Peyer's patch (tissue), 4 donors: ENCODE measurements at regions not wholly inside any gene's neighbourhood (a gene's known extent, or its start where the extent isn't known, plus 50 kb on each side); places are given as distances from the start of the nearest gene placed in this dataset.

Experiments used
- CTCF ChIP-seq, 6 experiments: fragments of 450-650 bp in 4 of 6; fragments of 200-600 bp in 2 of 6; sonication (generic) in 1 of 6; IDR thresholded peaks; one replicate each; pipeline ENCODE4 v1.5.1; 2017 to 2019; ENCODE audit warnings: antibody characterized with exemption in 6 of 6, mild to moderate bottlenecking in 3 of 6, moderate library complexity in 1 of 6
- POLR2A ChIP-seq, 2 donors: fragments of 450-650 bp; IDR thresholded peaks; one replicate each; pipeline ENCODE4 v1.5.1; 2017; ENCODE audit warnings: antibody characterized with exemption in 2 of 2, mild to moderate bottlenecking in 2 of 2, moderate library complexity in 2 of 2

GRCh38 chr5:155489949-155490348 is 476.4 kb downstream of the KIF4B start:
- TF ChIP-seq CTCF (IDR thresholded peaks at IDR 0.05), result no peak
- TF ChIP-seq POLR2A (IDR thresholded peaks at IDR 0.05), result no peak
